PC-3 (cell line): ENCODE measurements at regions not wholly inside any gene's neighbourhood (a gene's known extent, or its start where the extent isn't known, plus 50 kb on each side); places are given as distances from the start of the nearest gene placed in this dataset.
A peak's percentile ranks its signal among the peaks of the same experiment; 100 is the strongest.

Experiments
- ATAC-seq: fragments of 200-7000 bp; cut with Tn5 transposase; 2 replicates; pipeline ENCODE4 v1.9.1; 2020; ENCODE audit warnings: mild to moderate bottlenecking, moderate library complexity
- BruUV-seq: library from RNA; stranded (reverse); fragments of 400-500 nt; replicated peaks from 2 replicates; lab custom pipeline; 2021; lab: Mats Ljungman, UMichigan
- CTCF ChIA-PET: fragments of 300-600 bp; sonication (Branson Sonifier 250); formaldehyde crosslinking; loops from one replicate; lab custom pipeline; 2022; ENCODE audit warnings: antibody characterized with exemption; lab: Charles Lee
- POLR2A ChIA-PET: fragments of 300-600 bp; sonication (Branson Sonifier 250); formaldehyde crosslinking; loops from one replicate; lab custom pipeline; 2022; ENCODE audit warnings: antibody characterized with exemption; ENCODE audit not compliant: unreplicated experiment; lab: Charles Lee
- DNase-seq: peaks from one replicate; pipeline ENCODE4 v3.0.0-alpha.2; 2015
- H2AFZ ChIP-seq: fragments of 300-600 bp; sonication (generic); 2 replicates; pipeline ENCODE4 v1.6.0; 2016; ENCODE audit warnings: antibody characterized with exemption, low read length
- H3F3A ChIP-seq: fragments of 300-600 bp; sonication (generic); one replicate; pipeline ENCODE4 v1.6.0; 2017; ENCODE audit warnings: antibody characterized with exemption, low read length, control low read depth, mild to moderate bottlenecking; ENCODE audit not compliant: unreplicated experiment
- H3K27ac ChIP-seq: fragments of 300-600 bp; sonication (generic); 2 replicates; pipeline ENCODE4 v1.5.1; 2016; ENCODE audit warnings: mild to moderate bottlenecking, low read length
- H3K27me3 ChIP-seq: fragments of 300-600 bp; sonication (generic); 2 replicates; pipeline ENCODE4 v1.6.1; 2016; ENCODE audit warnings: low read length, mixed read lengths
- H3K36me3 ChIP-seq: fragments of 300-600 bp; sonication (generic); 2 replicates; pipeline ENCODE4 v1.6.1; 2016; ENCODE audit warnings: low read depth, mixed run types, low read length, mixed read lengths
- H3K4me1 ChIP-seq: fragments of 300-600 bp; sonication (generic); 2 replicates; pipeline ENCODE4 v1.5.1; 2016; ENCODE audit warnings: low read length; ENCODE audit not compliant: insufficient read depth
- H3K4me2 ChIP-seq: fragments of 300-600 bp; sonication (generic); 2 replicates; pipeline ENCODE4 v1.6.0; 2016; ENCODE audit warnings: low read length
- H3K4me3 ChIP-seq: fragments of 300-600 bp; sonication (generic); 2 replicates; pipeline ENCODE4 v1.5.1; 2016; ENCODE audit warnings: mild to moderate bottlenecking, low read length, mixed read lengths
- H3K79me2 ChIP-seq: fragments of 300-600 bp; sonication (generic); 2 replicates; pipeline ENCODE4 v1.6.1; 2017; ENCODE audit warnings: low read length, mixed read lengths
- H3K9ac ChIP-seq: fragments of 300-600 bp; sonication (generic); 2 replicates; pipeline ENCODE4 v1.6.0; 2016; ENCODE audit warnings: mild to moderate bottlenecking, low read length
- H3K9me2 ChIP-seq: fragments of 300-600 bp; sonication (generic); replicated peaks from 2 replicates; pipeline ENCODE4 v1.6.1; 2016; ENCODE audit warnings: mixed run types, low read length, mixed read lengths
- H3K9me3 ChIP-seq: fragments of 300-600 bp; sonication (generic); 2 replicates; pipeline ENCODE4 v1.6.1; 2016; ENCODE audit warnings: low read length, mixed read lengths
- H4K20me1 ChIP-seq: fragments of 300-600 bp; sonication (generic); 2 replicates; pipeline ENCODE4 v1.6.1; 2016; ENCODE audit warnings: low read length, mixed read lengths
- CTCF ChIP-seq: fragments of 300-600 bp; sonication (generic); conservative IDR thresholded peaks from 2 replicates; pipeline ENCODE4 v1.5.1; 2017; ENCODE audit warnings: antibody characterized with exemption, low read depth, mild to moderate bottlenecking, low read length
- EZH2 ChIP-seq: fragments of 300-600 bp; sonication (generic); IDR thresholded peaks from one replicate; pipeline ENCODE4 v1.6.1; 2017; ENCODE audit warnings: antibody characterized with exemption, mild to moderate bottlenecking, low read length; ENCODE audit not compliant: unreplicated experiment
- EZH2phosphoT487 ChIP-seq: fragments of 300-600 bp; sonication (generic); IDR thresholded peaks from 2 replicates; pipeline ENCODE4 v1.6.1; 2018; ENCODE audit warnings: mild to moderate bottlenecking, antibody characterized with exemption, low read length, borderline replicate concordance
- intact Hi-C: fragments of 100-400 bp; cut with micrococcal nuclease; formaldehyde crosslinking; loops from 2 replicates; pipeline ENCODE4 v1.9.0; 2023

- Histone ChIP-seq H3K9me2 (no peaks in the 10 kb centered on the region), H3K4me1 (peaks cover 59% of the 10 kb centered on the region), H3K9ac (peak overlapping the region; percentile 10; the same call in 1 of the 2 replicates), H3K4me2 (peak overlapping the region; percentile 45), H2AFZ (no peak overlapping the region), H3K27ac (peak overlapping the region; percentile 98), H3K9me3 (no peaks in the 10 kb centered on the region), H3K79me2 (no peaks in the 10 kb centered on the region), H3K27me3 (no peaks in the 10 kb centered on the region), H3K36me3 (no peaks in the 10 kb centered on the region), H4K20me1 (no peaks in the 10 kb centered on the region), H3F3A (peaks cover 8% of the 10 kb centered on the region), H3K4me3 (no peak overlapping the region)
- BruUV-seq, result no TSS peak
- no peak for TF ChIP-seq EZH2
- TF ChIP-seq CTCF, result no peak
- TF ChIP-seq EZH2phosphoT487, result no peak
- ChIA-PET POLR2A (no interaction called here), CTCF (no interaction called here)
- intact Hi-C loops, result loop anchor here (5.0 kb wide), 2 partner anchors 113 to 152 kb away; no protein-coding TSS in a partner anchor
- ATAC-seq, result peak; percentile 23; the same call in 1 of the 2 replicates
- DNase-seq, result peak; percentile 89
Measured at GRCh38 chr9:28925157-28925556, 1351.9 kb upstream of the C9orf72 start.

- no TSS peak for BruUV-seq
- no peaks in the 10 kb centered on the region for H3K9me3 ChIP-seq
- no peaks in the 10 kb centered on the region for H4K20me1 ChIP-seq
- DNase-seq (no peak), ATAC-seq (no peak)
- no peaks in the 10 kb centered on the region for H3K36me3 ChIP-seq
- no peaks in the 10 kb centered on the region for H3K27me3 ChIP-seq
- TF ChIP-seq EZH2 (no peak), CTCF (no peak), EZH2phosphoT487 (no peak)
- H3K4me1 ChIP-seq, result peaks cover 70% of the 10 kb centered on the region
- no peak overlapping the region for H2AFZ ChIP-seq
- CTCF ChIA-PET, result no interaction called here
- H3K4me3 ChIP-seq, result no peak overlapping the region
- no peaks in the 10 kb centered on the region for H3K9me2 ChIP-seq
- no peaks in the 10 kb centered on the region for H3K79me2 ChIP-seq
- no peak overlapping the region for H3K4me2 ChIP-seq
- peak overlapping the region; percentile 98 for H3K27ac ChIP-seq
- intact Hi-C loops, result loop anchor here (5.0 kb wide), 2 partner anchors 114 to 151 kb away; no protein-coding TSS in a partner anchor
- POLR2A ChIA-PET, result no interaction called here
- H3F3A ChIP-seq, result peaks cover 8% of the 10 kb centered on the region
- peak overlapping the region; percentile 37; the same call in 1 of the 2 replicates for H3K9ac ChIP-seq
Measured at GRCh38 chr9:28926306-28926705, 1353.0 kb upstream of the C9orf72 start.

- Histone ChIP-seq H2AFZ (no peak overlapping the region), H3K36me3 (no peaks in the 10 kb centered on the region), H3F3A (peaks cover 8% of the 10 kb centered on the region), H3K4me1 (peaks cover 74% of the 10 kb centered on the region), H3K9me3 (no peaks in the 10 kb centered on the region), H4K20me1 (no peaks in the 10 kb centered on the region), H3K79me2 (no peaks in the 10 kb centered on the region), H3K4me3 (no peak overlapping the region), H3K27me3 (no peaks in the 10 kb centered on the region), H3K4me2 (peak overlapping the region; percentile 73), H3K9ac (peak overlapping the region; percentile 76), H3K9me2 (no peaks in the 10 kb centered on the region), H3K27ac (peak overlapping the region; percentile 98)
- POLR2A ChIA-PET, result no interaction called here
- peak; percentile 82 for ATAC-seq
- CTCF ChIA-PET, result no interaction called here
- TF ChIP-seq EZH2phosphoT487 (no peak), EZH2 (no peak), CTCF (no peak)
- no TSS peak for BruUV-seq
- DNase-seq, result peak; percentile 96
- intact Hi-C loops, result loop anchor here (5.0 kb wide), 2 partner anchors 115 to 150 kb away; no protein-coding TSS in a partner anchor
Measured at GRCh38 chr9:28927691-28928090, 1354.4 kb upstream of the C9orf72 start.
